ENCODE measurements at regions not wholly inside any gene's neighbourhood (a gene's known extent, or its start where the extent isn't known, plus 50 kb on each side); places are given as distances from the start of the nearest gene placed in this dataset.

DNA sequence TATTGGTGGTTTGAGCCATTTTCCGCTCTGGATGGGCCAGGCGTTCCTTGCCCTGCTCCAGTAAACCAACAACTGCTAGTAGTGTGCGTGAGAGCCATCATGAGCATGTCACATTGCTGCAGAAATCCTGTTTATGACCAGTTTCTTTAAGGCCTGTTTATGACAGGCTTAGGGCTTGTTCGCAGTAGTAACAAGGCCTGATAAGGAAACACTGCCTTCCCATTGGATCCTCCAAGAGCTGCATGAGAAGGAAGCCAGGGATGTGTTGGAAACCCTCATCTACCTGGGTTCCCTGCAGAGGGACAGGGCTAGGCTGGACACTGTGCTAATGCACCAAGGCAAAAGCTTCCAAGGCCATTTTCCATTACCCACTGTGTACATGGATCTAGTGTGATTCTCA lies 153.9 kb downstream of the ZNF518B start:
- Histone ChIP-seq H3F3A (replicated peaks; ENCODE audit: low read depth) (no peaks in the 10 kb centered on the region), H4K20me1 (replicated peaks; ENCODE audit: insufficient read depth) (no peaks in the 10 kb centered on the region), H3K4me2 (no peak overlapping the region), H3K4me3 (no peak overlapping the region), H3K9me2 (ENCODE audit: insufficient read depth) (peaks cover 12% of the 10 kb centered on the region; the same call in 1 of the 2 replicates), H3K79me2 (replicated peaks; ENCODE audit: insufficient read depth) (no peaks in the 10 kb centered on the region), H3K4me1 (ENCODE audit: insufficient read depth) (peaks cover 26% of the 10 kb centered on the region), H3K36me3 (ENCODE audit: insufficient read depth) (no peaks in the 10 kb centered on the region), H3K27ac (ENCODE audit: low read depth) (no peak overlapping the region), H2AFZ (no peak overlapping the region), H3K27me3 (ENCODE audit: insufficient read depth) (no peaks in the 10 kb centered on the region)
- Mint-ChIP-seq H3K27ac (no peak overlapping the region), H3K4me1 (peaks cover 31% of the 10 kb centered on the region), H3K9me3 (no peaks in the 10 kb centered on the region), H3K4me3 (no peak overlapping the region), H3K27me3 (ENCODE audit: insufficient read depth, low read depth, poor library complexity) (peaks cover 2% of the 10 kb centered on the region), H3K36me3 (ENCODE audit: low read depth) (no peaks in the 10 kb centered on the region)
- no peak for TF ChIP-seq POLR2AphosphoS5 (IDR thresholded peaks at IDR 0.05; ENCODE audit: low read depth)
- TF ChIP-seq JUNB (IDR thresholded peaks at IDR 0.05; ENCODE audit: unreplicated experiment) = no peak
- no peak for TF ChIP-seq NANOG (IDR thresholded peaks at IDR 0.05; ENCODE audit: borderline replicate concordance)
- no peak for TF ChIP-seq EZH2phosphoT487 (IDR thresholded peaks at IDR 0.05; ENCODE audit: unreplicated experiment)
- TF ChIP-seq, protein P1, sequence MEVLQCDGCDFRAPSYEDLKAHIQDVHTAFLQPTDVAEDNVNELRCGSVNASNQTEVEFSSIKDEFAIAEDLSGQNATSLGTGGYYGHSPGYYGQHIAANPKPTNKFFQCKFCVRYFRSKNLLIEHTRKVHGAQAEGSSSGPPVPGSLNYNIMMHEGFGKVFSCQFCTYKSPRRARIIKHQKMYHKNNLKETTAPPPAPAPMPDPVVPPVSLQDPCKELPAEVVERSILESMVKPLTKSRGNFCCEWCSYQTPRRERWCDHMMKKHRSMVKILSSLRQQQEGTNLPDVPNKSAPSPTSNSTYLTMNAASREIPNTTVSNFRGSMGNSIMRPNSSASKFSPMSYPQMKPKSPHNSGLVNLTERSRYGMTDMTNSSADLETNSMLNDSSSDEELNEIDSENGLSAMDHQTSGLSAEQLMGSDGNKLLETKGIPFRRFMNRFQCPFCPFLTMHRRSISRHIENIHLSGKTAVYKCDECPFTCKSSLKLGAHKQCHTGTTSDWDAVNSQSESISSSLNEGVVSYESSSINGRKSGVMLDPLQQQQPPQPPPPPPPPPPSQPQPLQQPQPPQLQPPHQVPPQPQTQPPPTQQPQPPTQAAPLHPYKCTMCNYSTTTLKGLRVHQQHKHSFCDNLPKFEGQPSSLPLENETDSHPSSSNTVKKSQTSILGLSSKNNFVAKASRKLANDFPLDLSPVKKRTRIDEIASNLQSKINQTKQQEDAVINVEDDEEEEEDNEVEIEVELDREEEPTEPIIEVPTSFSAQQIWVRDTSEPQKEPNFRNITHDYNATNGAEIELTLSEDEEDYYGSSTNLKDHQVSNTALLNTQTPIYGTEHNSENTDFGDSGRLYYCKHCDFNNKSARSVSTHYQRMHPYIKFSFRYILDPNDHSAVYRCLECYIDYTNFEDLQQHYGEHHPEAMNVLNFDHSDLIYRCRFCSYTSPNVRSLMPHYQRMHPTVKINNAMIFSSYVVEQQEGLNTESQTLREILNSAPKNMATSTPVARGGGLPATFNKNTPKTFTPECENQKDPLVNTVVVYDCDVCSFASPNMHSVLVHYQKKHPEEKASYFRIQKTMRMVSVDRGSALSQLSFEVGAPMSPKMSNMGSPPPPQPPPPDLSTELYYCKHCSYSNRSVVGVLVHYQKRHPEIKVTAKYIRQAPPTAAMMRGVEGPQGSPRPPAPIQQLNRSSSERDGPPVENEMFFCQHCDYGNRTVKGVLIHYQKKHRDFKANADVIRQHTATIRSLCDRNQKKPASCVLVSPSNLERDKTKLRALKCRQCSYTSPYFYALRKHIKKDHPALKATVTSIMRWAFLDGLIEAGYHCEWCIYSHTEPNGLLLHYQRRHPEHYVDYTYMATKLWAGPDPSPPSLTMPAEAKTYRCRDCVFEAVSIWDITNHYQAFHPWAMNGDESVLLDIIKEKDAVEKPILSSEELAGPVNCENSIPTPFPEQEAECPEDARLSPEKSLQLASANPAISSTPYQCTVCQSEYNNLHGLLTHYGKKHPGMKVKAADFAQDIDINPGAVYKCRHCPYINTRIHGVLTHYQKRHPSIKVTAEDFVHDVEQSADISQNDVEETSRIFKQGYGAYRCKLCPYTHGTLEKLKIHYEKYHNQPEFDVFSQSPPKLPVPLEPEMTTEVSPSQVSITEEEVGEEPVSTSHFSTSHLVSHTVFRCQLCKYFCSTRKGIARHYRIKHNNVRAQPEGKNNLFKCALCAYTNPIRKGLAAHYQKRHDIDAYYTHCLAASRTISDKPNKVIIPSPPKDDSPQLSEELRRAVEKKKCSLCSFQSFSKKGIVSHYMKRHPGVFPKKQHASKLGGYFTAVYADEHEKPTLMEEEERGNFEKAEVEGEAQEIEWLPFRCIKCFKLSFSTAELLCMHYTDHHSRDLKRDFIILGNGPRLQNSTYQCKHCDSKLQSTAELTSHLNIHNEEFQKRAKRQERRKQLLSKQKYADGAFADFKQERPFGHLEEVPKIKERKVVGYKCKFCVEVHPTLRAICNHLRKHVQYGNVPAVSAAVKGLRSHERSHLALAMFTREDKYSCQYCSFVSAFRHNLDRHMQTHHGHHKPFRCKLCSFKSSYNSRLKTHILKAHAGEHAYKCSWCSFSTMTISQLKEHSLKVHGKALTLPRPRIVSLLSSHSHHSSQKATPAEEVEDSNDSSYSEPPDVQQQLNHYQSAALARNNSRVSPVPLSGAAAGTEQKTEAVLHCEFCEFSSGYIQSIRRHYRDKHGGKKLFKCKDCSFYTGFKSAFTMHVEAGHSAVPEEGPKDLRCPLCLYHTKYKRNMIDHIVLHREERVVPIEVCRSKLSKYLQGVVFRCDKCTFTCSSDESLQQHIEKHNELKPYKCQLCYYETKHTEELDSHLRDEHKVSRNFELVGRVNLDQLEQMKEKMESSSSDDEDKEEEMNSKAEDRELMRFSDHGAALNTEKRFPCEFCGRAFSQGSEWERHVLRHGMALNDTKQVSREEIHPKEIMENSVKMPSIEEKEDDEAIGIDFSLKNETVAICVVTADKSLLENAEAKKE (CRISPR knock-in tag; IDR thresholded peaks at IDR 0.05) = no peak
- no peak for ATAC-seq
- DNase-seq (ENCODE audit: low spot score) = no peak

DNA sequence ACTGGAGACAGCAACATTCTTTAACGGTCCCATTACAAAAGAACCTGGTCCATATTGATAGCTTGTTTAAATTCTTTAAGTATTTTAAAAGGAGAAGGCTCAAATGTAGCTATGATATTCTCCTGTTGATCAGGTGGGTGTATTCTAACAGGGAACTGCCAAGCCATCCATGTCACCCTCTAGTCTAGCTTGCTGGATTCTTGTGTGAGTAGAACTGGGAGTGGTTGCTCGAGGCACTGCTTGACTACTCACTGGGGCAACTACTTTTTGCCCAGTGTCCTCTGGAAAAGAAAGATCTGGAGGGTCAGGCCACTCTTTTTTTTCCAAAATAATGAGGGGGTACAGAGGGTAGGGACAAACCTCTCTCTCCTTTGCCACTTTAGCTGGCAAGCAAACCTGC lies 155.1 kb downstream of the ZNF518B start:
- no peak overlapping the region for H3K27ac ChIP-seq (ENCODE audit: low read depth)
- Mint-ChIP-seq H3K27ac (no peak overlapping the region), H3K36me3 (ENCODE audit: low read depth) (no peaks in the 10 kb centered on the region), H3K4me1 (peaks cover 32% of the 10 kb centered on the region), H3K27me3 (ENCODE audit: insufficient read depth, low read depth, poor library complexity) (peaks cover 2% of the 10 kb centered on the region), H3K4me3 (no peak overlapping the region), H3K9me3 (no peaks in the 10 kb centered on the region)
- ATAC-seq (no peak), DNase-seq (ENCODE audit: low spot score) (no peak)
- H3K4me2 ChIP-seq = no peak overlapping the region
- H3K4me3 ChIP-seq = no peak overlapping the region
- peaks cover 26% of the 10 kb centered on the region for H3K4me1 ChIP-seq (ENCODE audit: insufficient read depth)
- H3K27me3 ChIP-seq (ENCODE audit: insufficient read depth) = no peaks in the 10 kb centered on the region
- no peaks in the 10 kb centered on the region for H4K20me1 ChIP-seq (replicated peaks; ENCODE audit: insufficient read depth)
- no peaks in the 10 kb centered on the region for H3K79me2 ChIP-seq (replicated peaks; ENCODE audit: insufficient read depth)
- no peaks in the 10 kb centered on the region for H3F3A ChIP-seq (replicated peaks; ENCODE audit: low read depth)
- no peak overlapping the region for H2AFZ ChIP-seq
- H3K36me3 ChIP-seq (ENCODE audit: insufficient read depth) = no peaks in the 10 kb centered on the region
- H3K9me2 ChIP-seq (ENCODE audit: insufficient read depth) = 0 out of 2 replicates have a peak, but pooled peaks cover 6% of the 10 kb centered on the region
- no peak for TF ChIP-seq POLR2AphosphoS5 (IDR thresholded peaks at IDR 0.05; ENCODE audit: low read depth)
- TF ChIP-seq, protein P2, sequence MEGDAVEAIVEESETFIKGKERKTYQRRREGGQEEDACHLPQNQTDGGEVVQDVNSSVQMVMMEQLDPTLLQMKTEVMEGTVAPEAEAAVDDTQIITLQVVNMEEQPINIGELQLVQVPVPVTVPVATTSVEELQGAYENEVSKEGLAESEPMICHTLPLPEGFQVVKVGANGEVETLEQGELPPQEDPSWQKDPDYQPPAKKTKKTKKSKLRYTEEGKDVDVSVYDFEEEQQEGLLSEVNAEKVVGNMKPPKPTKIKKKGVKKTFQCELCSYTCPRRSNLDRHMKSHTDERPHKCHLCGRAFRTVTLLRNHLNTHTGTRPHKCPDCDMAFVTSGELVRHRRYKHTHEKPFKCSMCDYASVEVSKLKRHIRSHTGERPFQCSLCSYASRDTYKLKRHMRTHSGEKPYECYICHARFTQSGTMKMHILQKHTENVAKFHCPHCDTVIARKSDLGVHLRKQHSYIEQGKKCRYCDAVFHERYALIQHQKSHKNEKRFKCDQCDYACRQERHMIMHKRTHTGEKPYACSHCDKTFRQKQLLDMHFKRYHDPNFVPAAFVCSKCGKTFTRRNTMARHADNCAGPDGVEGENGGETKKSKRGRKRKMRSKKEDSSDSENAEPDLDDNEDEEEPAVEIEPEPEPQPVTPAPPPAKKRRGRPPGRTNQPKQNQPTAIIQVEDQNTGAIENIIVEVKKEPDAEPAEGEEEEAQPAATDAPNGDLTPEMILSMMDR (conservative IDR thresholded peaks at IDR 0.05; ENCODE audit: low read depth in 2 of 2) = no peak
- no peak for TF ChIP-seq ZNF331 (CRISPR knock-in tag; IDR thresholded peaks at IDR 0.05; ENCODE audit: low read depth)
- no peak for TF ChIP-seq EZH2phosphoT487 (IDR thresholded peaks at IDR 0.05; ENCODE audit: unreplicated experiment)
- no peak for TF ChIP-seq NANOG (IDR thresholded peaks at IDR 0.05; ENCODE audit: borderline replicate concordance)

Data from GM23338 (cell line).